WERI-Rb-1 (cell line): ENCODE measurements at regions not wholly inside any gene's neighbourhood (a gene's known extent, or its start where the extent isn't known, plus 50 kb on each side); places are given as distances from the start of the nearest gene placed in this dataset.

Experiments
- DNase-seq: peaks from one replicate; pipeline ENCODE4 v3.0.0-alpha.2; 2020
- H3K27ac ChIP-seq: fragments of 250-450 bp; sonication (Bioruptor Pico); 2 replicates; pipeline ENCODE4 v1.5.1; 2020; ENCODE audit warnings: mild to moderate bottlenecking, moderate library complexity
- H3K27me3 ChIP-seq: fragments of 250-450 bp; sonication (Bioruptor Pico); 2 replicates; pipeline ENCODE4 v1.5.1; 2021; ENCODE audit warnings: mild to moderate bottlenecking, low read depth, moderate library complexity; ENCODE audit not compliant: insufficient read depth, severe bottlenecking
- H3K36me3 ChIP-seq: fragments of 250-450 bp; sonication (Bioruptor Pico); 2 replicates; pipeline ENCODE4 v1.5.1; 2020; ENCODE audit warnings: mild to moderate bottlenecking, moderate library complexity
- H3K4me3 ChIP-seq: 2 replicates; pipeline ENCODE4 v1.5.1; 2011; ENCODE audit warnings: low read depth, mild to moderate bottlenecking, control low read depth, low read length
- H3K9me3 ChIP-seq: fragments of 250-450 bp; sonication (Bioruptor Pico); 2 replicates; pipeline ENCODE4 v1.5.1; 2021; ENCODE audit warnings: mild to moderate bottlenecking, moderate library complexity; ENCODE audit not compliant: severe bottlenecking
- TF ChIP-seq, protein P1 (sequence below): IDR thresholded peaks from 2 replicates; pipeline ENCODE4 v1.5.1; 2011; ENCODE audit warnings: low read depth, mild to moderate bottlenecking, control low read depth, inconsistent platforms, low read length

DNA sequence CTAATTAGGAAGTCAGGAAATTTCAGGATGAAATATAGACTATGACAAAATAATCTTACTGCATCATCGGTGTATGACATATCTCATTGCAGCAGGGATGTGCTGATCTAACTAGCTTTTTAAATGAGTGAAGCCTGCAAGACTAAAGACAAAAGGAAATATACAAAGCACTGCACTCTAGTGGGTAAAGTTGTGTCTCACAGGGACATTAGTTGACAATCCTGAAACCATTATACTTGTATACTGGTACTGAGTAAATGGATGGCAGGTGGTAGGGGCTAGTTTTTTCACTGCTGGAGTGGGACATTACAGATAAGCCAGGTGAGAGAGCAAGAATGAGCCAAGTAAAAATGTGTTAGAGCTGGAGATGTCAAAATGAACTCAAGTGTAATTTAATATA lies 317.5 kb upstream of the RAB6C start:
- DNase-seq, result no peak
- H3K27ac ChIP-seq, result no peak overlapping the region
- H3K27me3 ChIP-seq, result peaks cover 10% of the 10 kb centered on the region
- H3K4me3 ChIP-seq, result no peak overlapping the region
- TF ChIP-seq, protein P1, sequence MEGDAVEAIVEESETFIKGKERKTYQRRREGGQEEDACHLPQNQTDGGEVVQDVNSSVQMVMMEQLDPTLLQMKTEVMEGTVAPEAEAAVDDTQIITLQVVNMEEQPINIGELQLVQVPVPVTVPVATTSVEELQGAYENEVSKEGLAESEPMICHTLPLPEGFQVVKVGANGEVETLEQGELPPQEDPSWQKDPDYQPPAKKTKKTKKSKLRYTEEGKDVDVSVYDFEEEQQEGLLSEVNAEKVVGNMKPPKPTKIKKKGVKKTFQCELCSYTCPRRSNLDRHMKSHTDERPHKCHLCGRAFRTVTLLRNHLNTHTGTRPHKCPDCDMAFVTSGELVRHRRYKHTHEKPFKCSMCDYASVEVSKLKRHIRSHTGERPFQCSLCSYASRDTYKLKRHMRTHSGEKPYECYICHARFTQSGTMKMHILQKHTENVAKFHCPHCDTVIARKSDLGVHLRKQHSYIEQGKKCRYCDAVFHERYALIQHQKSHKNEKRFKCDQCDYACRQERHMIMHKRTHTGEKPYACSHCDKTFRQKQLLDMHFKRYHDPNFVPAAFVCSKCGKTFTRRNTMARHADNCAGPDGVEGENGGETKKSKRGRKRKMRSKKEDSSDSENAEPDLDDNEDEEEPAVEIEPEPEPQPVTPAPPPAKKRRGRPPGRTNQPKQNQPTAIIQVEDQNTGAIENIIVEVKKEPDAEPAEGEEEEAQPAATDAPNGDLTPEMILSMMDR, result no peak
- H3K9me3 ChIP-seq, result no peaks in the 10 kb centered on the region
- H3K36me3 ChIP-seq, result no peaks in the 10 kb centered on the region

GRCh38 chr2:129667577-129667976 lies 311.9 kb upstream of the RAB6C start:
- Histone ChIP-seq H3K36me3 (no peaks in the 10 kb centered on the region), H3K27ac (no peak overlapping the region), H3K27me3 (peaks cover 7% of the 10 kb centered on the region), H3K9me3 (no peaks in the 10 kb centered on the region), H3K4me3 (no peak overlapping the region)
- TF ChIP-seq, protein P1, result no peak
- no peak for DNase-seq

DNA sequence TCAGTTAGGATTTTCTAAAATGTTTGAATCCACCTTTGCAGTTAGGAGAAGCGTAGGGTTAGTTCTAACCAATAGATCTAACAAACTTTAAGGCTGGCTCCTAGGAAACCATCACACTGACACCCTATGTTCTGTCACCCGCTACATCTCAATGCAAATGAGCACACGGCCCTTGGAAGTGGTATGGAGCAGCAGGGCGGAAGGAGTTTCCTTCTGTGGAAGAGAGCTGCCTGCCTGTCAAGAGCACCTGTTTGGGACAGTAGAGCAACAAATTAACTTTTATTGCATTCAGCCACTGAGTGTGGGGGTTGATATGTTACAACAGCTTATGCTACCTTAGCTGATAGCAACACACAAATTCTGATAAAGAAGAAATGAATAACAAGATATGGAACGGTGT lies 306.9 kb upstream of the RAB6C start:
- Histone ChIP-seq H3K9me3 (no peaks in the 10 kb centered on the region), H3K36me3 (no peaks in the 10 kb centered on the region), H3K4me3 (no peak overlapping the region), H3K27me3 (no peaks in the 10 kb centered on the region), H3K27ac (no peak overlapping the region)
- no peak for DNase-seq
- TF ChIP-seq, protein P1, result no peak

GRCh38 chr2:129673234-129673633 lies 306.2 kb upstream of the RAB6C start:
- Histone ChIP-seq H3K9me3 (no peaks in the 10 kb centered on the region), H3K27ac (no peak overlapping the region), H3K27me3 (no peaks in the 10 kb centered on the region), H3K4me3 (no peak overlapping the region), H3K36me3 (no peaks in the 10 kb centered on the region)
- TF ChIP-seq, protein P1, result no peak
- DNase-seq, result no peak

GRCh38 chr2:129673847-129674711 lies 305.4 kb upstream of the RAB6C start:
- TF ChIP-seq, protein P1, result no peak
- Histone ChIP-seq H3K27ac (no peak overlapping the region), H3K9me3 (no peaks in the 10 kb centered on the region), H3K27me3 (no peaks in the 10 kb centered on the region), H3K4me3 (no peak overlapping the region), H3K36me3 (no peaks in the 10 kb centered on the region)
- no peak for DNase-seq

DNA sequence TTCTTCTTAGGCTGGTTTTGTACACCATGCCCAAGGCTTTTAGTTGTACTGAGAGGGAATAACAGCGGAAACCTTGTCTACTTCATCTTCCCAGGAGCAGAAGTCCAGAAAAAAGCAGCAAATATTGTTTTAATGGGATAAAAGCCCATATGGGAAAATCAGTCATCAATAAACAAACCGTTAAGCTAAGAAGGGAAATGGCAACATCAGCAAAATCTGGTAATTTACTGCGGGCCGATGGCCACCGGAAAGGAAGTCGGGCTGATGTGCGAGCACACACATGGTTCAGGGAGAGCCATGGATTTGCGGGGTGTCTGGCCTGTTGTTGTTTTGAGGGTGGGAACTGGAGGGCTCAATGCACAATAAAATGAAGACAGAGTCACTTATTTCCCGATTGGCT lies 300.7 kb upstream of the RAB6C start:
- TF ChIP-seq, protein P1, result no peak
- Histone ChIP-seq H3K27me3 (peaks cover 4% of the 10 kb centered on the region), H3K27ac (no peak overlapping the region), H3K4me3 (no peak overlapping the region), H3K9me3 (no peaks in the 10 kb centered on the region), H3K36me3 (no peaks in the 10 kb centered on the region)
- DNase-seq, result no peak
